ENCODE measurements at regions not wholly inside any gene's neighbourhood (a gene's known extent, or its start where the extent isn't known, plus 50 kb on each side); places are given as distances from the start of the nearest gene placed in this dataset.

- no peak for DNase-seq (ENCODE audit: low spot score)
- Histone ChIP-seq H3K4me2 (ENCODE audit: low read length) (no peak overlapping the region), H4K20me1 (ENCODE audit: insufficient read depth, low read length) (no peaks in the 10 kb centered on the region), H3K79me2 (ENCODE audit: insufficient read depth, low read depth, low read length) (no peaks in the 10 kb centered on the region), H3K9me3 (ENCODE audit: low read length) (no peaks in the 10 kb centered on the region), H3K27ac (ENCODE audit: low read depth, low read length, poor library complexity, severe bottlenecking) (no peak overlapping the region), H3K4me3 (ENCODE audit: low read depth, low read length, poor library complexity, severe bottlenecking) (no peak overlapping the region), H3K4me1 (ENCODE audit: insufficient read depth, low read length, poor library complexity, severe bottlenecking) (no peaks in the 10 kb centered on the region), H3K36me3 (ENCODE audit: insufficient read depth, low read length) (no peaks in the 10 kb centered on the region), H3K9me2 (ENCODE audit: insufficient read depth, low read length) (no peaks in the 10 kb centered on the region), H2AFZ (ENCODE audit: low read length) (no peak overlapping the region)
- intact Hi-C loops (cut with micrococcal nuclease; ENCODE audit: unreplicated experiment), result no loop called here
- ChIA-PET POLR2A (interaction anchor here (0.6 kb wide), 1 partner anchor 14 kb away, joined by 3 read pairs; no protein-coding TSS in a partner anchor), CTCF (ENCODE audit: unreplicated experiment) (no interaction called here)
- BruUV-seq (replicated peaks), result no TSS peak
- TF ChIP-seq EZH2phosphoT487 (IDR thresholded peaks at IDR 0.05; ENCODE audit: borderline replicate concordance, low read depth, low read length) (no peak), CTCF (conservative IDR thresholded peaks at IDR 0.05; ENCODE audit: low read length) (no peak)
Observed at GRCh38 chr5:82802954-82803353, 274.2 kb downstream of the TMEM167A start.

- TF ChIP-seq EZH2phosphoT487 (IDR thresholded peaks at IDR 0.05; ENCODE audit: borderline replicate concordance, low read depth, low read length) (no peak), CTCF (conservative IDR thresholded peaks at IDR 0.05; ENCODE audit: low read length) (no peak)
- no peak overlapping the region for H3K27ac ChIP-seq (ENCODE audit: low read depth, low read length, poor library complexity, severe bottlenecking)
- ChIA-PET POLR2A (no interaction called here), CTCF (ENCODE audit: unreplicated experiment) (no interaction called here)
- no TSS peak for BruUV-seq (replicated peaks)
- no peak overlapping the region for H3K4me3 ChIP-seq (ENCODE audit: low read depth, low read length, poor library complexity, severe bottlenecking)
- no peaks in the 10 kb centered on the region for H3K9me3 ChIP-seq (ENCODE audit: low read length)
- H3K4me1 ChIP-seq (ENCODE audit: insufficient read depth, low read length, poor library complexity, severe bottlenecking), result no peaks in the 10 kb centered on the region
- no peaks in the 10 kb centered on the region for H3K9me2 ChIP-seq (ENCODE audit: insufficient read depth, low read length)
- H3K4me2 ChIP-seq (ENCODE audit: low read length), result no peak overlapping the region
- no peak overlapping the region for H2AFZ ChIP-seq (ENCODE audit: low read length)
- H3K79me2 ChIP-seq (ENCODE audit: insufficient read depth, low read depth, low read length), result no peaks in the 10 kb centered on the region
- intact Hi-C loops (cut with micrococcal nuclease; ENCODE audit: unreplicated experiment), result no loop called here
- DNase-seq (ENCODE audit: low spot score), result no peak
- H3K36me3 ChIP-seq (ENCODE audit: insufficient read depth, low read length), result no peaks in the 10 kb centered on the region
- no peaks in the 10 kb centered on the region for H4K20me1 ChIP-seq (ENCODE audit: insufficient read depth, low read length)
Observed at GRCh38 chr5:82800826-82801225, 276.4 kb downstream of the TMEM167A start.

GRCh38 chr5:82799361-82800077, 277.7 kb downstream of the TMEM167A start:
- ChIA-PET CTCF (ENCODE audit: unreplicated experiment) (no interaction called here), POLR2A (no interaction called here)
- no TSS peak for BruUV-seq (replicated peaks)
- no peaks in the 10 kb centered on the region for H3K79me2 ChIP-seq (ENCODE audit: insufficient read depth, low read depth, low read length)
- H3K36me3 ChIP-seq (ENCODE audit: insufficient read depth, low read length), result no peaks in the 10 kb centered on the region
- no peaks in the 10 kb centered on the region for H3K4me1 ChIP-seq (ENCODE audit: insufficient read depth, low read length, poor library complexity, severe bottlenecking)
- no peak overlapping the region for H3K4me2 ChIP-seq (ENCODE audit: low read length)
- H3K4me3 ChIP-seq (ENCODE audit: low read depth, low read length, poor library complexity, severe bottlenecking), result no peak overlapping the region
- no peaks in the 10 kb centered on the region for H4K20me1 ChIP-seq (ENCODE audit: insufficient read depth, low read length)
- no peak overlapping the region for H3K27ac ChIP-seq (ENCODE audit: low read depth, low read length, poor library complexity, severe bottlenecking)
- no peak for DNase-seq (ENCODE audit: low spot score)
- TF ChIP-seq CTCF (conservative IDR thresholded peaks at IDR 0.05; ENCODE audit: low read length), result 0 out of 2 replicates have a peak, but pooled peaks have one; percentile 26
- no peak for TF ChIP-seq EZH2phosphoT487 (IDR thresholded peaks at IDR 0.05; ENCODE audit: borderline replicate concordance, low read depth, low read length)
- intact Hi-C loops (cut with micrococcal nuclease; ENCODE audit: unreplicated experiment), result no loop called here
- no peaks in the 10 kb centered on the region for H3K9me2 ChIP-seq (ENCODE audit: insufficient read depth, low read length)
- no peaks in the 10 kb centered on the region for H3K9me3 ChIP-seq (ENCODE audit: low read length)
- no peak overlapping the region for H2AFZ ChIP-seq (ENCODE audit: low read length)
